ENCODE measurements at regions not wholly inside any gene's neighbourhood (a gene's known extent, or its start where the extent isn't known, plus 50 kb on each side); places are given as distances from the start of the nearest gene placed in this dataset.

- TF ChIP-seq, protein P1, sequence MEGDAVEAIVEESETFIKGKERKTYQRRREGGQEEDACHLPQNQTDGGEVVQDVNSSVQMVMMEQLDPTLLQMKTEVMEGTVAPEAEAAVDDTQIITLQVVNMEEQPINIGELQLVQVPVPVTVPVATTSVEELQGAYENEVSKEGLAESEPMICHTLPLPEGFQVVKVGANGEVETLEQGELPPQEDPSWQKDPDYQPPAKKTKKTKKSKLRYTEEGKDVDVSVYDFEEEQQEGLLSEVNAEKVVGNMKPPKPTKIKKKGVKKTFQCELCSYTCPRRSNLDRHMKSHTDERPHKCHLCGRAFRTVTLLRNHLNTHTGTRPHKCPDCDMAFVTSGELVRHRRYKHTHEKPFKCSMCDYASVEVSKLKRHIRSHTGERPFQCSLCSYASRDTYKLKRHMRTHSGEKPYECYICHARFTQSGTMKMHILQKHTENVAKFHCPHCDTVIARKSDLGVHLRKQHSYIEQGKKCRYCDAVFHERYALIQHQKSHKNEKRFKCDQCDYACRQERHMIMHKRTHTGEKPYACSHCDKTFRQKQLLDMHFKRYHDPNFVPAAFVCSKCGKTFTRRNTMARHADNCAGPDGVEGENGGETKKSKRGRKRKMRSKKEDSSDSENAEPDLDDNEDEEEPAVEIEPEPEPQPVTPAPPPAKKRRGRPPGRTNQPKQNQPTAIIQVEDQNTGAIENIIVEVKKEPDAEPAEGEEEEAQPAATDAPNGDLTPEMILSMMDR (IDR thresholded peaks at IDR 0.05) = no peak
- TF ChIP-seq POLR2A (IDR thresholded peaks at IDR 0.05) = no peak
Observed at GRCh38 chr2:101528501-101528900, 53.6 kb upstream of the RFX8 start.
